Suppressor macrophage treated with lipopolysaccharide for 1 hour (primary cell): ENCODE measurements at regions not wholly inside any gene's neighbourhood (a gene's known extent, or its start where the extent isn't known, plus 50 kb on each side); places are given as distances from the start of the nearest gene placed in this dataset.

Experiments
- DNase-seq, 3 donors: peaks; one replicate each; pipeline ENCODE4 v3.0.0-alpha.2; 2020 to 2022

DNA sequence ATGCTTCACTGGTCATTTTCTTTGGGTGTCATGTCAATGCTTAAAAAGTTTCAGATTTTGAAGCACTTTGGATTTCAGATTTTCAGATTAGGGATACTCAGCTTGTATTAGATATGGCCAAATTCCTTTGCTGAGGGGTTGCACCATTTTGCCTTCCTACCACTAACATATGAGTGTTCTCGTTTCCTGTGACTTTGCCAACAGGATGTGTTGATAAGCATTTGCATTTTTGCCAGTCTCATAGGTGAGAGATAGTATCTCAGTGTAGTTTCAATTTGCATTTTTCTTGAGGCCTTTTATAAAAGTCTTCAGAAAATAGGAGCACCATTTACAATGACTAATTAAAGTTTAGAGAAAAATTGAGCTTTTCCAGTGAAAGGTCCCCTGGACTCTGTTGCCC is 71.6 kb upstream of the CLCN4 start:
- no peak for DNase-seq

- DNase-seq, result no peak
Observed at GRCh38 chrX:10086676-10087075, 70.1 kb upstream of the CLCN4 start.

- no peak for DNase-seq
Observed at GRCh38 chrX:10087391-10087790, 69.4 kb upstream of the CLCN4 start.

DNA sequence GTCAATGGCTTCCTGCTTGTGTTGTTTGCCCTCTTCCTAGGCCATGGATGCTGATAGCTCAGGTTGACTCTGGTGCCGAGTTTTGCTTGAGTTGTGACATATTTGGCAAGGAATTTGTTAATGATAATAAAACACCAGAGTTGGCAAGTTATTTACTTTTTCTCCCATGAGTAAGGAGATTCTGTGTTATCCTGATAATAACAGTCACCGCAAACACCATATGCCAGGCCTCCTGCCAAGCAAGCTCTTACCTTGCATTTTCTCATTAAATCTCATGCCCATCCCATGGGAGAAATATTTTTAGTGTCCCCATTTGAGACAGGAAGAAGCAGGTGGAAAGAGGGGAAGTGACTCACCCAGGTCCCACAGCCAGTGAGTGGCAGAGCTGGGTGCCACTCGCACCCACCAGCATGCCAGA is 67.4 kb upstream of the CLCN4 start:
- DNase-seq, result no peak

DNA sequence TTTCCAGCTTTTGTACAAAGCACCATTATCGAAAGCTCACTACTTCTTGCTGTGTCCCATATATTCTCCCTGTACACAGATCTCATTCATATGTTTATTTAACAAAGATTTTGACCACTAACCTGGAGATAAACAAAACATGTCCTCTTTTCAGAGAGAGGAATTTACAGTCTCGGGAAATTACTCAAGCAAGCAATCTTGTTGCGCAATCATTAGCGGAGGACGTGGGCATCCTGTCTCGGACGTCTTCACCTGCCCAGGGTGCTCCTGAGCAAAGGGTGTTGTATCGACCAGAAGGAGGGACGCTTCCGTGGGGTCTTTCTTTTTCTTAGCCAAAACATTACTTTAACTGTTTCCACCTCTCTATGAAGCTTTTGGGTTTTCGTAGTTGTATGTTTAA is 66.5 kb upstream of the CLCN4 start:
- peak in 2 of 3 donors; percentile 9 to 20 for DNase-seq

GRCh38 chrX:10095246-10095645 is 61.5 kb upstream of the CLCN4 start:
- DNase-seq, result no peak

- no peak for DNase-seq
Observed at GRCh38 chrX:10095698-10096432, 60.9 kb upstream of the CLCN4 start.

DNA sequence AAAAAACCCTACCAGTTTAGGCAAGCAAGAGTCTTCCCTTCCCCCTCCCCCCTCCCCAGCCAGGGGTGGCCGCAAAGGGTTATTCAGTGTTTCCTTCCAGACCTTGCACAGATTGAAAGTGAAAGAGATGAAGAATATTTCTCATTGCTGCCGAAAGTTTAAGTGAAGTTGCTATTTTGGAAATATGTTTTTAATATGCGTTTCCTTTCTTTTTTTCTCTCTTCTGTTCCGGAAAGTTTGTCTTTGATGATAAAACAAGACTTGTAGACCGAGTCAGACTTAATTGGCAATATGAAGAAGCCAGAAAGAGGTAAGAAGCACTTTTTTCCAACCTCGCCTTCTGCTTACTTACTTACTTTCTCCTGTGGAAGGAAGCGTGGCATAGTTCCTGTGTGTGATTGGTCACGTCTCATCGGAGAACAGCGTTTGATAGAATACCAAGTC is 58.5 kb upstream of the CLCN4 start:
- DNase-seq, result peak; percentile 18 to 48 (median 34)

DNA sequence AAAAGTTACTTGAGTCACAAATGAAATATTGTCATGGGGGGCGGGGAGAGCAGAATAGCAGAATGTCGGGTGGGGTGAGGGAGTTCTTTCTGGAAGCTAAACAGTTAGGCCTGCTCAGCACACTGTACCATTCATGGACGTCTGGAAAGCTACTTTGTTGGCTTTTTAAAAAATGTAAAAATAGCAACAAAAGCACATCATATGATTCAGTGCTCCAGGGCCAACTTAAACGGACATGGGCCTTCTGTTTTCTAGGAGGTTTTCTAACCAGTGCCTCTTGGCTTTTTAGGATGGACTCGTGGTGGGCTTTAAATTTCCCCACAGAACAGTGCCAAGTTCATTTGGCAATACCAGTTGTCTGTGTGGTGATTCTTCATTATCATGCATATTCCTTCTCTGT is 57.4 kb upstream of the CLCN4 start:
- DNase-seq, result no peak

DNA sequence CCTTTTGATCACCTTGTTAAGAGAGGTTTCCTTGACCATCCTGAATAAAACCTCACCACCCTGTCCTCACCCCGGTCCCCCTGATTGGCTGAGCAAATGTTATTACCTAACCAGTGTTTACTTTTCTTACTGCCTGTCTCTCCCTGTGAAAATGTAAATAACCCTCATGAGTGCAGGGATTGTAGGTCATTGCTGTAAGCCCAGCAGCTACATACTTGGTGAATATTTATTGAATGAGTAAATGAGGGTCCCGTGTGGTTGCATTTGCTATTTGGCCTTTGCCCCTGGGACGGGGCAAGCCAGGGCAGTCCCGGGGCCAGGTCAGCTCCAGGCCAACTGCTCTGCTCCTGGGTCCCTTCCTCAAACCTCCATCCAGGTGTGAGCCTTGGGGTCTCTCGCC is 55.5 kb upstream of the CLCN4 start:
- no peak for DNase-seq

DNA sequence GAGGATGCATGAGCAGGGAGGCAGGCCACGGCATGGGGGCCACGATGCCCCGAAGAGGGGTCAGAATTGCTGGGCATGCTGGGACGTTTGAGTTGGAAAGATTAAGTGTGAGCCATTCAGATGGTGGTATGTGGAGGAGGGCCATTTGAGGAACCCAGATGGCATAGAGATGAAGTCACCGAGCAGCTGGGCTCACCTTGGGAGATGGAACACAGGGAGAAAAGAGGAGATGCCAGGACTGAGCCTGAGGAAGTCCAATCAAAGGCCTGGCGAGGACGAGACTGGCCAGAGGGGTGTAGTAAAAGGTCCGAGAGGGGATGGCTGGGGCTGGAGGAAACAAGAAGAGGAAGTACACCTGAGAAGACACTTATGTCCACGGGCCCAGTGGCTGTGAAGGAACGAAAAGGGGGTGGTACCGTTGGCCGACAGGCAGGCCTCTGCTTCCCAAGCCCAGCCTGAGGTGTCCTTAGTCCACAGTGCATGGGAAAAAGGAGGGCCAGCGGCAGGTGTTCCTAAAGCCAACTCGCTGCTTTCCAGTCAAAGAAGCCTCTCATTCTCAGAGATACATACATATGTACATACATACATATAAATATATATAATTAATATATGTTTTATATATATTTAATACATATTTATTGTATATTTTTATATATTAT is 54.6 kb upstream of the CLCN4 start:
- DNase-seq, result no peak

GRCh38 chrX:10103023-10103422 is 53.8 kb upstream of the CLCN4 start:
- peak in 1 of 3 donors; percentile 40 for DNase-seq

DNA sequence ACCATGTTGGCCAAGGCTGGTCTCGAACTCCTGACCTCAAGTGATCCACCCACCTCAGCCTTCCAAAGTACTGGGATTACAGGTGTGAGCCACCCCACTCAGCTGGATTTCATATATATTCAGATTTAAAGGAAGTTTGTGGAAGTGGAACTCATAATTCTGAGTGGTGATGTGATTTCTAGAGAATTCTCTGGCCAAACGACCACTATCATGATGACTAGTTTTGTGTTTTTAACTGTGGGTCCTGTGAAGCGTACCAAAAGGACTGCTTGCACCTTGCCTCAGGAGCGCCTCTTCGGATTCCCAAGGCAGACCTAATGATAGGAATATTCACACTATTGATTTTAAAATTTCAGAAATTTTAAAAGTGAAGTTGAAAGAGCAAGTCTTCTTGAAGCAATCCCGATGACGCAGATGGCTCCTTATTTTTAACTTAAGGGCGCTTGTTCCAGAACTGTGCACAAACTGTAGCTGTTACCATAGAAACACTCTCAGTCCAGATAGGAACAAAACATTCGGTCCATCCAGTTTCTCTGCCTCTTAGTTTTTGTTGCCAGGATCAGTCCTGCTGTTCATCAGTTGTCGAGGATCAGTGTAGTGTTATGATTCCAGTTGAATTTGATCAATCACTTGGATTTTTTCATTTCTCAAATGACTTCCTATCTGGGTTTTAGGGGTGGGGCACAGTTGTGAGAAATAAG is 51.7 kb upstream of the CLCN4 start:
- DNase-seq, result no peak

DNA sequence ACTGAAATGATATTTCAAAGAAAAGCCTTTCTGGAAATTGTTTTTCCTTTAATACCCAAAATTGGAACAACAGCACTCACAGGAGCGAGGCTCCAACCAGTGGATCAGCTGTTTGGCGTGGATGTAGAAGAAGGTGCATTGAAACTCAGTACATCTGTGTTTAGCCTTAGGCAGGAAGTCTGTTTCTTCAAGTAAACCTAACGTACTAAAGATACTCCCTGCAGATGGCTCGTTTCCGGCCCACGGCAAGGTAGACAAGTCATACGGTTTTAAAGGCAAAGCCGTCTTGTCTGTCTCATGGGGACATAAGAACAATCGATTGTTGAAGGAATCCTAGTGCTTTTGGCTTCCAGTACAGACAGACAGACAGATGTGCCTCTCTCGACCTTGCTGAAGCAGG is 50.0 kb upstream of the CLCN4 start:
- DNase-seq, result no peak
